Endothelial cell of umbilical vein (primary cell): ENCODE measurements at regions not wholly inside any gene's neighbourhood (a gene's known extent, or its start where the extent isn't known, plus 50 kb on each side); places are given as distances from the start of the nearest gene placed in this dataset.

Experiments used
- BruUV-seq: library from RNA; stranded (reverse); fragments of 400-500 nt; replicated peaks from 2 replicates; lab custom pipeline; 2021; lab: Mats Ljungman, UMichigan
- CTCF ChIA-PET: fragments of 300-600, 350-600 bp; sonication (Branson Sonifier 250); formaldehyde crosslinking; loops from one replicate; lab custom pipeline; 2021; ENCODE audit warnings: antibody characterized with exemption, inconsistent platforms; lab: Charles Lee
- POLR2A ChIA-PET: fragments of 300-600, 350-600 bp; sonication (Branson Sonifier 250); formaldehyde crosslinking; loops from one replicate; lab custom pipeline; 2021; ENCODE audit warnings: antibody characterized with exemption, inconsistent platforms; lab: Charles Lee
- DNase-seq: peaks from one replicate; pipeline ENCODE4 v3.0.0-alpha.2; 2011; ENCODE audit warnings: low read depth, low spot score
- FAIRE-seq: peaks from 2 replicates; lab custom pipeline; 2011; peaks lifted over from hg19 to GRCh38; lab: Jason Lieb, UNC
- H2AFZ ChIP-seq: 2 replicates; pipeline ENCODE4 v1.6.0; 2012; ENCODE audit warnings: low read depth, low read length, control low read depth, inconsistent platforms
- H3K27ac ChIP-seq: 2 replicates; pipeline ENCODE4 v1.5.1; 2011; ENCODE audit warnings: low read depth, mild to moderate bottlenecking, control low read depth, low read length, moderate library complexity; ENCODE audit not compliant: insufficient read depth
- H3K27me3 ChIP-seq, 2 experiments: 2 replicates each; pipeline versions ENCODE4 v1.6.0 to v1.6.1; 2011; ENCODE audit warnings: low read length in 2 of 2, mixed read lengths in 1 of 2; ENCODE audit not compliant: control insufficient read depth in 2 of 2, insufficient read depth in 2 of 2
- H3K36me3 ChIP-seq, 2 experiments: 2 replicates in 1 of 2; 3 replicates in 1 of 2; pipeline ENCODE4 v1.5.1; 2011; ENCODE audit warnings: low read length in 2 of 2, mild to moderate bottlenecking in 1 of 2, moderate library complexity in 1 of 2; ENCODE audit not compliant: control insufficient read depth in 2 of 2, insufficient read depth in 2 of 2; ENCODE audit errors: extremely low read depth in 1 of 2
- H3K4me1 ChIP-seq: 3 replicates; pipeline ENCODE4 v1.5.1; 2011; ENCODE audit warnings: mild to moderate bottlenecking, low read length; ENCODE audit not compliant: control insufficient read depth, insufficient read depth; ENCODE audit errors: extremely low read depth
- H3K4me2 ChIP-seq: 2 replicates; pipeline ENCODE4 v1.6.1; 2011; ENCODE audit warnings: low read length, control low read depth, mixed read lengths; ENCODE audit not compliant: insufficient read depth
- H3K4me3 ChIP-seq, 3 experiments: fragments of 200-600 bp in 1 of 3; sonication (generic), shearing (Covaris generic) in 1 of 3; replicated peaks in 1 of 3; 2 replicates each; pipeline ENCODE4 v1.5.1; 2011 to 2016; ENCODE audit warnings: control low read depth in 3 of 3, low read length in 3 of 3, mild to moderate bottlenecking in 2 of 3, inconsistent platforms in 1 of 3, low read depth in 1 of 3, moderate library complexity in 1 of 3; ENCODE audit not compliant: insufficient read depth in 1 of 3
- H3K79me2 ChIP-seq: 2 replicates; pipeline ENCODE4 v1.6.0; 2012; ENCODE audit warnings: low read length, inconsistent platforms; ENCODE audit not compliant: control insufficient read depth, insufficient read depth
- H3K9ac ChIP-seq: replicated peaks from 2 replicates; pipeline ENCODE3; 2011; ENCODE audit warnings: low read length, control low read depth; ENCODE audit not compliant: insufficient read depth; ENCODE audit errors: extremely low read depth
- H3K9me1 ChIP-seq: replicated peaks from 3 replicates; pipeline ENCODE4 v1.6.0; 2011; ENCODE audit warnings: mild to moderate bottlenecking, low read length; ENCODE audit not compliant: control insufficient read depth, insufficient read depth; ENCODE audit errors: extremely low read depth
- H3K9me3 ChIP-seq: replicated peaks from 2 replicates; pipeline ENCODE4 v1.5.1; 2012; ENCODE audit warnings: low read length, inconsistent platforms; ENCODE audit not compliant: control insufficient read depth, insufficient read depth
- H4K20me1 ChIP-seq: replicated peaks from 2 replicates; pipeline ENCODE3; 2011; ENCODE audit warnings: mild to moderate bottlenecking, low read length; ENCODE audit not compliant: control insufficient read depth, insufficient read depth; ENCODE audit errors: extremely low read depth
- CTCF ChIP-seq, 2 donors: IDR thresholded peaks; 1 replicate in 1 of 2; 2 replicates in 1 of 2; pipeline ENCODE4 v1.5.1; 2011; ENCODE audit warnings: low read length in 2 of 2, mild to moderate bottlenecking in 2 of 2, moderate library complexity in 2 of 2, control low read depth in 1 of 2, inconsistent platforms in 1 of 2, low read depth in 1 of 2; ENCODE audit not compliant: insufficient read depth in 1 of 2; ENCODE audit errors: extremely low read depth in 1 of 2
- EZH2 ChIP-seq: IDR thresholded peaks from 2 replicates; pipeline ENCODE4 v1.6.1; 2012; ENCODE audit warnings: borderline replicate concordance, low read depth, mild to moderate bottlenecking, moderate library complexity, low read length, inconsistent platforms; ENCODE audit not compliant: severe bottlenecking
- FOS ChIP-seq: IDR thresholded peaks from 2 replicates; pipeline ENCODE4 v1.6.1; 2011; ENCODE audit warnings: mild to moderate bottlenecking, low read length, moderate library complexity, borderline replicate concordance; ENCODE audit not compliant: insufficient read depth
- GATA2 ChIP-seq: IDR thresholded peaks from 2 replicates; pipeline ENCODE4 v1.7.0; 2011; ENCODE audit warnings: low read depth, mild to moderate bottlenecking, moderate library complexity, mixed read lengths, low read length; ENCODE audit not compliant: insufficient read length, insufficient read depth
- JUN ChIP-seq: IDR thresholded peaks from 2 replicates; pipeline ENCODE4 v1.6.1; 2011; ENCODE audit warnings: borderline replicate concordance, low read depth; ENCODE audit not compliant: insufficient read length, insufficient read depth
- MAX ChIP-seq: IDR thresholded peaks from 2 replicates; pipeline ENCODE4 v1.6.1; 2011; ENCODE audit not compliant: insufficient read depth, insufficient read length
- MYC ChIP-seq: IDR thresholded peaks from one replicate; pipeline ENCODE4 v1.6.1; 2011; ENCODE audit warnings: mild to moderate bottlenecking, low read depth, low read length
- POLR2A ChIP-seq: IDR thresholded peaks from 2 replicates; pipeline ENCODE4 v1.6.1; 2012; ENCODE audit warnings: low read depth, mild to moderate bottlenecking, control low read depth, low read length
- POLR2AphosphoS5 ChIP-seq: IDR thresholded peaks from 2 replicates; pipeline ENCODE4 v1.6.1; 2012; ENCODE audit warnings: low read depth, mild to moderate bottlenecking, control low read depth, low read length, moderate library complexity; ENCODE audit not compliant: insufficient read depth
- dilution Hi-C: fragments of 300-500 bp; cut with MboI; formaldehyde crosslinking; loops from one replicate; pipeline ENCODE4 v1.15.0; 2019; ENCODE audit warnings: low sequenced_read_pairs; ENCODE audit not compliant: extremely low pct_ligation_motif_present
- intact Hi-C: fragments of 100-400 bp; cut with micrococcal nuclease; formaldehyde crosslinking; loops from one replicate; pipeline ENCODE4 v1.10.0; 2022

- H3K4me1 ChIP-seq = peaks cover 21% of the 10 kb centered on the region
- H2AFZ ChIP-seq = no peak overlapping the region
- H3K27ac ChIP-seq = no peak overlapping the region
- no TSS peak for BruUV-seq
- no peaks in the 10 kb centered on the region for H3K79me2 ChIP-seq
- H4K20me1 ChIP-seq = no peaks in the 10 kb centered on the region
- H3K9ac ChIP-seq = no peak overlapping the region
- intact Hi-C loops (no loop called here), dilution Hi-C loops (no loop called here)
- no peak overlapping the region for H3K4me2 ChIP-seq
- ChIA-PET CTCF (interaction anchor here (1.0 to 1.9 kb wide), 4 partner anchors 9 to 63 kb away, joined by 3 to 5 read pairs (median 4); no protein-coding TSS in a partner anchor), POLR2A (no interaction called here)
- H3K9me1 ChIP-seq = no peaks in the 10 kb centered on the region
- DNase-seq (no peak), FAIRE-seq (no peak)
- no peaks in the 10 kb centered on the region for H3K36me3 ChIP-seq
- no peak overlapping the region for H3K4me3 ChIP-seq
- TF ChIP-seq EZH2 (no peak), JUN (no peak), POLR2AphosphoS5 (no peak), POLR2A (no peak), FOS (no peak), CTCF (IDR thresholded peaks at IDR 0.05; ENCODE audit: extremely low read depth in 1 of 2, insufficient read depth in 1 of 2, low read depth in 1 of 2, low read length in 2 of 2) (no peak), GATA2 (no peak), MYC (no peak), MAX (no peak)
- no peaks in the 10 kb centered on the region for H3K9me3 ChIP-seq
- H3K27me3 ChIP-seq = no peaks in the 10 kb centered on the region
These were observed 308.3 kb upstream of the SEMA6D start for GRCh38 chr15:47409038-47409437.
